Left ventricle myocardium inferior (tissue), 1 donor: ENCODE measurements at regions not wholly inside any gene's neighbourhood (a gene's known extent, or its start where the extent isn't known, plus 50 kb on each side); places are given as distances from the start of the nearest gene placed in this dataset.

Source experiments
- DNase-seq: peaks from one replicate; pipeline ENCODE4 v3.0.0-alpha.2; 2020
- H3K27ac ChIP-seq: fragments of 200-600 bp; replicated peaks from 2 replicates; pipeline ENCODE4 v1.8.0; 2021
- H3K27me3 ChIP-seq: fragments of 200-600 bp; 2 replicates; pipeline ENCODE4 v1.8.0; 2021; ENCODE audit warnings: low read depth
- H3K36me3 ChIP-seq: fragments of 200-600 bp; 2 replicates; pipeline ENCODE4 v1.8.0; 2021
- H3K4me1 ChIP-seq: fragments of 200-600 bp; 2 replicates; pipeline ENCODE4 v1.8.0; 2021
- H3K4me3 ChIP-seq: fragments of 200-600 bp; 2 replicates; pipeline ENCODE4 v1.8.0; 2021; ENCODE audit warnings: mild to moderate bottlenecking, moderate library complexity
- H3K9me3 ChIP-seq: fragments of 200-600 bp; replicated peaks from 2 replicates; pipeline ENCODE4 v1.8.0; 2021
- intact Hi-C: fragments of 100-400 bp; cut with micrococcal nuclease; formaldehyde crosslinking; loops from one replicate; pipeline ENCODE4 v1.11.0; 2022
- TF ChIP-seq, protein P1 (sequence below): fragments of 200-600 bp; IDR thresholded peaks from 2 replicates; pipeline ENCODE4 v1.8.0; 2021; ENCODE audit warnings: antibody characterized with exemption, mild to moderate bottlenecking, borderline replicate concordance
- donor health status: DM: no; HTN: yes; CAD: no; lungs with severe emphysema.

DNA sequence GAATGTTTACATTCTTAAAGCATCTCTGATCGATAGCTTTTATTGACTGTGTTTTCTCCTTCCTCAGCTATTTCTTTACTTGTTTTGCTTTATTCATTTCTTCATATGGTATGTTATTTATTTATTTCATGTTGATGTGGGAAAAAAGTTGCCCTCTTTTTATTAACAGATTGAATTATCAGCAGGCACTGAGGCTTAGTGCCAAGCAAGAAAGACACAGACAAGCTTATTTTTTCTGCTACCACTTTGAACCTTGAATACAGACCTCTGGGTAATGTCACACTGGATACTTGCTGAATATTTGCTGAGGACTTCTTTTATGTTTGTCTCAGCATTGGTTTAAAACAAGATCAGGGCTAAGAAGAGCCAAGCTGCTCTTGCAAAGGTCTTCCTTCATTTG is 162.0 kb upstream of the CNTN6 start:
- Histone ChIP-seq H3K4me1 (no peaks in the 10 kb centered on the region), H3K27ac (no peak overlapping the region), H3K4me3 (no peak overlapping the region), H3K36me3 (no peaks in the 10 kb centered on the region), H3K9me3 (no peaks in the 10 kb centered on the region), H3K27me3 (no peaks in the 10 kb centered on the region)
- no peak for DNase-seq
- TF ChIP-seq, protein P1, sequence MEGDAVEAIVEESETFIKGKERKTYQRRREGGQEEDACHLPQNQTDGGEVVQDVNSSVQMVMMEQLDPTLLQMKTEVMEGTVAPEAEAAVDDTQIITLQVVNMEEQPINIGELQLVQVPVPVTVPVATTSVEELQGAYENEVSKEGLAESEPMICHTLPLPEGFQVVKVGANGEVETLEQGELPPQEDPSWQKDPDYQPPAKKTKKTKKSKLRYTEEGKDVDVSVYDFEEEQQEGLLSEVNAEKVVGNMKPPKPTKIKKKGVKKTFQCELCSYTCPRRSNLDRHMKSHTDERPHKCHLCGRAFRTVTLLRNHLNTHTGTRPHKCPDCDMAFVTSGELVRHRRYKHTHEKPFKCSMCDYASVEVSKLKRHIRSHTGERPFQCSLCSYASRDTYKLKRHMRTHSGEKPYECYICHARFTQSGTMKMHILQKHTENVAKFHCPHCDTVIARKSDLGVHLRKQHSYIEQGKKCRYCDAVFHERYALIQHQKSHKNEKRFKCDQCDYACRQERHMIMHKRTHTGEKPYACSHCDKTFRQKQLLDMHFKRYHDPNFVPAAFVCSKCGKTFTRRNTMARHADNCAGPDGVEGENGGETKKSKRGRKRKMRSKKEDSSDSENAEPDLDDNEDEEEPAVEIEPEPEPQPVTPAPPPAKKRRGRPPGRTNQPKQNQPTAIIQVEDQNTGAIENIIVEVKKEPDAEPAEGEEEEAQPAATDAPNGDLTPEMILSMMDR: no peak
- intact Hi-C loops: no loop called here

DNA sequence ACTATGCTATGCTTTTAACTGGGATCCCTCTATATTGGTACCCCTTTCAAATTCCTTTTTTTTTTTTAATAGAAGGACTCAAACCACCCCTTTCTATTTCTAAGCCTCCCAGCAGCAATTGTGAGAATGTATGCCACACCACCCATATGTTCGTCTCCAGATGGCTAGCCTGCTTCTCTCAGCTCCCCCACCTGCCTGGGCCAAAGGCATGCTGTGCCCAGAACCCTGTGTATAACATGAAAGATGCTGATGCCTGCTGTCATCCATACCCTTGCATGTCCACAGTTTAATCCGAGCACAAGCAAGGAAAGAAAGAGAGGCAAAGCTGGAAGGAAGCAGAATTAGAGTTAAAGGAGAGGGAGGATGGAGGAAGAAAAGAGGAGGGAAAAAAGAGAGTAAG is 159.5 kb upstream of the CNTN6 start:
- TF ChIP-seq, protein P1: no peak

DNA sequence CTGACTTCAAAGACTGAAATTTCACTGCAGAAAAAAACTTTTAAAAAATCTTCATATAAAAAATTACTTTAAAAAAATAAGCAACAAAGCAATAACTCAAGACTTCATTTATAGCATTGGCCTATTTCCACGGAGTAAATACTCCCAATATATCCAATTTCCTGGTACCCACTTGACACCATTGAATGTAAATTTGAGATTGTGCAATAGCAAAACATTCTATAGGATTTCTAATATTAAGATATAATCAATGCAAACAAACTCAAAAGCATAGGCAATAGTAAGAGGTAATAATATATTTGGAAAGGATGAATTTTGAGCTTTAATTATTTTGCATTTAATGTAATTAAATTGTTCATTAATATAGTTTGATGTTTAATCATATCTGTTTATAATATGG is 148.0 kb upstream of the CNTN6 start:
- DNase-seq: no peak
- Histone ChIP-seq H3K36me3 (no peaks in the 10 kb centered on the region), H3K9me3 (peaks cover 21% of the 10 kb centered on the region), H3K27ac (no peak overlapping the region), H3K4me1 (no peaks in the 10 kb centered on the region), H3K27me3 (no peaks in the 10 kb centered on the region), H3K4me3 (no peak overlapping the region)
- intact Hi-C loops: no loop called here
- TF ChIP-seq, protein P1: no peak

More for the DNA sequence above, 159.5 kb upstream of the CNTN6 start:
- no peak for DNase-seq
- no peaks in the 10 kb centered on the region for H3K27me3 ChIP-seq
- no peak overlapping the region for H3K27ac ChIP-seq
- no peaks in the 10 kb centered on the region for H3K36me3 ChIP-seq
- no peaks in the 10 kb centered on the region for H3K4me1 ChIP-seq
- intact Hi-C loops: no loop called here
- H3K4me3 ChIP-seq: no peak overlapping the region
- H3K9me3 ChIP-seq: no peaks in the 10 kb centered on the region

DNA sequence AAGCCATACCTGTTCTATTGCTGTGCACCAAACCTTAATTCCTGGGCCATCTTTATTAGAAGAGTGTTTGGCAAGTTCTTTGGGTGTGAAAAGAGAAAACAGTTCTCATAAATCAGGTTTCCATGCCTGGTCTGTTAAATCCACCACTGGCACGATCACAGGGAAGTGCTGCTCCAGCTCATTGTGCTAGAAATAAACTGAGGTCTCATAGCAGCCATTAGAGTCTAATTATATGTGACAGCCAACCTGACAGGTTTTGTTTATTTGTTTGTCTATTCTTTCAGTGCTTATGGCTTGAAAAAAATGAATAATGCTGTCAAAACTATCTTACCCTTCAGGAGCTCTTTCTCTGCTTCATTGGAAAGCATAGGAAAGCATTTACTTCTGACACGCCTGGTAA is 147.1 kb upstream of the CNTN6 start:
- no peaks in the 10 kb centered on the region for H3K27me3 ChIP-seq
- H3K4me3 ChIP-seq: no peak overlapping the region
- H3K9me3 ChIP-seq: peaks cover 15% of the 10 kb centered on the region
- H3K4me1 ChIP-seq: no peaks in the 10 kb centered on the region
- H3K36me3 ChIP-seq: no peaks in the 10 kb centered on the region
- TF ChIP-seq, protein P1: no peak
- no peak for DNase-seq
- H3K27ac ChIP-seq: no peak overlapping the region
- intact Hi-C loops: no loop called here

DNA sequence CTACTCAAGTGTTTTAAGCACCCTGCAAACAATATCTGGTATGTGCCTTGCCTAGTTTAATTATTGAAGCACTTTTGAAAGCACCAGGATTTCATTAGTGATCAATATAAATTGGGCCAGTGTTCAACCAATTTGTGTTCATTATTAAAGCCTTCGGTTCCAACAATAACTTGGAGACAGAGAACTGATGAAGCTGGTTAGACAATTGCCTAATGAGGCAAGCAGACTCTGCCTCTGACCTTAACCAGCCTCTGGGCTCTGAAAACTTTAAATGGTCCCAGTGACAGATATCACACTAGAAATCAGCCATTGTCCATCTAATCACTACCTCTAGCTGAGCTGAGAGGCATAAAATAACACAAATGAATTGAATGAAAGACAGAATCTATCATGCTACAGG is 139.9 kb upstream of the CNTN6 start:
- TF ChIP-seq, protein P1: no peak
- Histone ChIP-seq H3K36me3 (no peaks in the 10 kb centered on the region), H3K9me3 (peaks cover 6% of the 10 kb centered on the region), H3K27ac (no peak overlapping the region), H3K4me1 (no peaks in the 10 kb centered on the region), H3K4me3 (no peak overlapping the region), H3K27me3 (no peaks in the 10 kb centered on the region)
- intact Hi-C loops: no loop called here
- DNase-seq: no peak

DNA sequence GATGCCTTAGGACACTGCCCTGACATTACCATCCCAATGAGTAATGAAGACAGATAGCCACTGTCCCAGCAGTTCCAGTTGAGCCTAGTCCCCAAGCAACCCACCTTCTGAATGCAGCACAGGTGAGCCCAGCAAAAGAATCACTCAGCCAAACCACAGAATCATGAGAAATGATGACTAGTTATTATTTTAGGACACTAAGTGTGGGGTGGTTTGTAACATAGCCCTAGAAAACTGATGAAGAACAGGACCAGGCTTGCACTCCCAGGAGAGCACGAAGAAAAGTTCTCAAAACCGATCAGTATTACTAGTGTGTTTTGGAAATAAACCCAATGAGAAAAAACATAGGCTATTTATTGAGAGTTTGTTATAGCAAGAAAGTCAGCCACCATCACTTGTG is 129.6 kb upstream of the CNTN6 start:
- no peak for DNase-seq
- Histone ChIP-seq H3K4me3 (no peak overlapping the region), H3K27me3 (no peaks in the 10 kb centered on the region), H3K27ac (no peak overlapping the region), H3K36me3 (no peaks in the 10 kb centered on the region), H3K4me1 (no peaks in the 10 kb centered on the region), H3K9me3 (peaks cover 18% of the 10 kb centered on the region)
- intact Hi-C loops: no loop called here
- TF ChIP-seq, protein P1: no peak
